ENCODE measurements at regions not wholly inside any gene's neighbourhood (a gene's known extent, or its start where the extent isn't known, plus 50 kb on each side); places are given as distances from the start of the nearest gene placed in this dataset.

- FAIRE-seq (no peak), DNase-seq (ENCODE audit: low read depth in 1 of 2, low spot score in 1 of 2) (no peak), ATAC-seq (no peak)
- H3K9me3 ChIP-seq, result no peaks in the 10 kb centered on the region
- TF ChIP-seq ZFP36 (IDR thresholded peaks at IDR 0.05; ENCODE audit: borderline replicate concordance, partially characterized antibody), result no peak
- no peak for TF ChIP-seq GATA3 (IDR thresholded peaks at IDR 0.05; ENCODE audit: borderline replicate concordance)
- TF ChIP-seq JUNB (IDR thresholded peaks at IDR 0.05), result no peak
- no peak for TF ChIP-seq ELK1 (IDR thresholded peaks at IDR 0.05; ENCODE audit: low read depth, low read length)
- no peak for TF ChIP-seq HEYL (CRISPR knock-in tag; IDR thresholded peaks at IDR 0.05)
- TF ChIP-seq, protein P1, sequence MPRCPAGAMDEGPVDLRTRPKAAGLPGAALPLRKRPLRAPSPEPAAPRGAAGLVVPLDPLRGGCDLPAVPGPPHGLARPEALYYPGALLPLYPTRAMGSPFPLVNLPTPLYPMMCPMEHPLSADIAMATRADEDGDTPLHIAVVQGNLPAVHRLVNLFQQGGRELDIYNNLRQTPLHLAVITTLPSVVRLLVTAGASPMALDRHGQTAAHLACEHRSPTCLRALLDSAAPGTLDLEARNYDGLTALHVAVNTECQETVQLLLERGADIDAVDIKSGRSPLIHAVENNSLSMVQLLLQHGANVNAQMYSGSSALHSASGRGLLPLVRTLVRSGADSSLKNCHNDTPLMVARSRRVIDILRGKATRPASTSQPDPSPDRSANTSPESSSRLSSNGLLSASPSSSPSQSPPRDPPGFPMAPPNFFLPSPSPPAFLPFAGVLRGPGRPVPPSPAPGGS (IDR thresholded peaks at IDR 0.05), result no peak
- TF ChIP-seq, protein P2, sequence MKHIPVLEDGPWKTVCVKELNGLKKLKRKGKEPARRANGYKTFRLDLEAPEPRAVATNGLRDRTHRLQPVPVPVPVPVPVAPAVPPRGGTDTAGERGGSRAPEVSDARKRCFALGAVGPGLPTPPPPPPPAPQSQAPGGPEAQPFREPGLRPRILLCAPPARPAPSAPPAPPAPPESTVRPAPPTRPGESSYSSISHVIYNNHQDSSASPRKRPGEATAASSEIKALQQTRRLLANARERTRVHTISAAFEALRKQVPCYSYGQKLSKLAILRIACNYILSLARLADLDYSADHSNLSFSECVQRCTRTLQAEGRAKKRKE (CRISPR knock-in tag; IDR thresholded peaks at IDR 0.05; ENCODE audit: low read depth), result no peak
- TF ChIP-seq KDM5A (IDR thresholded peaks at IDR 0.05), result no peak
- TF ChIP-seq CHD2 (IDR thresholded peaks at IDR 0.05; ENCODE audit: low read length, partially characterized antibody), result no peak
- TF ChIP-seq HDAC2 (IDR thresholded peaks at IDR 0.05), result no peak
- no peak for TF ChIP-seq MAX (IDR thresholded peaks at IDR 0.05)
- no peak for TF ChIP-seq RCOR1 (IDR thresholded peaks at IDR 0.05; ENCODE audit: low read depth, low read length)
- TF ChIP-seq ZSCAN20 (CRISPR knock-in tag; IDR thresholded peaks at IDR 0.05), result no peak
- TF ChIP-seq, protein P3, sequence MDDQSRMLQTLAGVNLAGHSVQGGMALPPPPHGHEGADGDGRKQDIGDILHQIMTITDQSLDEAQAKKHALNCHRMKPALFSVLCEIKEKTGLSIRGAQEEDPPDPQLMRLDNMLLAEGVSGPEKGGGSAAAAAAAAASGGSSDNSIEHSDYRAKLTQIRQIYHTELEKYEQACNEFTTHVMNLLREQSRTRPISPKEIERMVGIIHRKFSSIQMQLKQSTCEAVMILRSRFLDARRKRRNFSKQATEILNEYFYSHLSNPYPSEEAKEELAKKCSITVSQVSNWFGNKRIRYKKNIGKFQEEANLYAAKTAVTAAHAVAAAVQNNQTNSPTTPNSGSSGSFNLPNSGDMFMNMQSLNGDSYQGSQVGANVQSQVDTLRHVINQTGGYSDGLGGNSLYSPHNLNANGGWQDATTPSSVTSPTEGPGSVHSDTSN (IDR thresholded peaks at IDR 0.05), result no peak
- no peak for TF ChIP-seq JUN (IDR thresholded peaks at IDR 0.05)
- POLR2A ChIA-PET, result interaction anchor here (0.5 to 0.6 kb wide), 2 partner anchors 255 to 569 kb away, joined by 3 to 4 read pairs; no protein-coding TSS in a partner anchor
- CTCF ChIA-PET, result interaction anchor here (0.7 kb wide), 1 partner anchor 259 kb away, joined by 3 read pairs; no protein-coding TSS in a partner anchor
- no peaks in the 10 kb centered on the region for H3K4me1 ChIP-seq
- H3K4me3 ChIP-seq, result no peak overlapping the region
- H3K27ac ChIP-seq, result no peak overlapping the region
- no peak overlapping the region for H3K4me2 ChIP-seq
Measured at GRCh38 chr3:154003649-154004048, 117.5 kb upstream of the ARHGEF26 start.

GRCh38 chr3:154011036-154011435 lies 110.2 kb upstream of the ARHGEF26 start:
- no peak for FAIRE-seq
- no peak for ATAC-seq
- H3K9me3 ChIP-seq, result no peaks in the 10 kb centered on the region
- no peak overlapping the region for H3K27ac ChIP-seq
- 73% methylated on average over 5 of the region's 5 CpGs for WGBS (ENCODE audit: missing lambda C conversion rate)
- no peak overlapping the region for H3K4me2 ChIP-seq
- DNase-seq (ENCODE audit: low read depth in 1 of 2, low spot score in 1 of 2), result no peak
- ChIA-PET CTCF (no interaction called here), POLR2A (no interaction called here)
- no peak overlapping the region for H3K4me3 ChIP-seq
- TF ChIP-seq CTCF (IDR thresholded peaks at IDR 0.05), result no peak
- TF ChIP-seq ZNF302 (CRISPR knock-in tag; IDR thresholded peaks at IDR 0.05), result no peak
- no peak for TF ChIP-seq HOXA7 (CRISPR knock-in tag; IDR thresholded peaks at IDR 0.05)
- TF ChIP-seq E2F6 (IDR thresholded peaks at IDR 0.05; ENCODE audit: borderline replicate concordance, low read depth), result no peak
- TF ChIP-seq RAD21 (conservative IDR thresholded peaks at IDR 0.05 in 1 of 2, IDR thresholded peaks at IDR 0.05 in 1 of 2), result no peak
- no peak for TF ChIP-seq MYC (IDR thresholded peaks at IDR 0.05; ENCODE audit: borderline replicate concordance, low read length)
- TF ChIP-seq ESRRA (IDR thresholded peaks at IDR 0.05; ENCODE audit: borderline replicate concordance, low read length), result no peak
- TF ChIP-seq CBX2 (IDR thresholded peaks at IDR 0.05; ENCODE audit: borderline replicate concordance, low read depth), result no peak
- TF ChIP-seq, protein P1 (IDR thresholded peaks at IDR 0.05), result no peak
- TF ChIP-seq, protein P4, sequence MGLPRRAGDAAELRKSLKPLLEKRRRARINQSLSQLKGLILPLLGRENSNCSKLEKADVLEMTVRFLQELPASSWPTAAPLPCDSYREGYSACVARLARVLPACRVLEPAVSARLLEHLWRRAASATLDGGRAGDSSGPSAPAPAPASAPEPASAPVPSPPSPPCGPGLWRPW (IDR thresholded peaks at IDR 0.05), result no peak
- TF ChIP-seq FOXS1 (CRISPR knock-in tag; IDR thresholded peaks at IDR 0.05), result no peak
- TF ChIP-seq HOXB13 (CRISPR knock-in tag; IDR thresholded peaks at IDR 0.05; ENCODE audit: low read depth), result no peak
- no peak for TF ChIP-seq KDM1A (IDR thresholded peaks at IDR 0.05; ENCODE audit: low read depth)
- TF ChIP-seq MAZ (IDR thresholded peaks at IDR 0.05; ENCODE audit: borderline replicate concordance, low read depth, low read length), result no peak
- TF ChIP-seq EHMT2 (IDR thresholded peaks at IDR 0.05; ENCODE audit: low read depth), result no peak
- no peak for TF ChIP-seq HOXB5 (CRISPR knock-in tag; IDR thresholded peaks at IDR 0.05)
- H3K4me1 ChIP-seq, result no peaks in the 10 kb centered on the region

Measured in A549 (cell line).